ENCODE measurements at regions not wholly inside any gene's neighbourhood (a gene's known extent, or its start where the extent isn't known, plus 50 kb on each side); places are given as distances from the start of the nearest gene placed in this dataset.

DNA sequence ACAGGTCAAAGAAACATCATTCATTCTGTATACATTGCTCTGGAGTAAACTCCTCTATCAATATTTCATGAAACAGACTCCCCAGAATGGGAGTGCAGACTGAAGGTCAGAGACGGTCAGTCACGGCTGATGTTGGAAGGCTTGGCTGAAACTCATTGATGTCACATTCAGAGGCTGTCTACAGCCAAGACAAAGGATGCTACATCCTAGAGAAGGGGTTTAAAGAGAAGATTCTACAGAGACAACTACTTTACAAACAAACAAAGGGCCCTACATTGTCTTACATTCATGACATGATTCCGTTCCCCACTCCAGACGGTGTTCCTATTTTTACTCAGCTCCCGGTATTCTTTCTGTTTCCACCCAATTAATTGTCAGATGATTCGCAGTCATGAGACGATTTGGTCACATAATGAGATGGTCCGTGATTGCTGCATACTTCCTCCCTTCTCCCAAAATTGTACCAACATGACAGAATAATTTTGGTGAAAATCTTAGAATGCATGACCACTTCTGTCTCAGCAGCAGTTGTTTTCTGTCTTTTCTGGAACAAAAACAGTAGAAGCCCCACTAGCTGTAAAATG is 73.8 kb upstream of the VAV3 start:
- POLR2A ChIA-PET (ENCODE audit: partially characterized antibody), result no interaction called here

More for the DNA sequence above, 73.8 kb upstream of the VAV3 start:
- no peak overlapping the region for H2AK5ac ChIP-seq (ENCODE audit: low read depth, low read length)
- H3K79me1 ChIP-seq (ENCODE audit: low read depth, low read length), result no peaks in the 10 kb centered on the region
- no peaks in the 10 kb centered on the region for H3K9me3 ChIP-seq (ENCODE audit: insufficient read depth in 2 of 2, low read depth in 1 of 2, low read length in 1 of 2)
- H3K56ac ChIP-seq (replicated peaks; ENCODE audit: insufficient read length, low read depth, low read length), result no peak overlapping the region
- no peaks in the 10 kb centered on the region; the same call in 1 of the 2 replicates for H3K23me2 ChIP-seq (ENCODE audit: low read depth, low read length)
- H2BK5ac ChIP-seq (ENCODE audit: low read depth, low read length), result no peak overlapping the region
- FAIRE-seq (no peak), DNase-seq (ENCODE audit: low read depth in 1 of 2, low spot score in 2 of 2) (no peak)
- no peak for TF ChIP-seq MAX (IDR thresholded peaks at IDR 0.05)
- no peak overlapping the region for H3K9ac ChIP-seq (replicated peaks in 1 of 4; ENCODE audit: extremely low read depth in 1 of 4, low read depth in 3 of 4, low read length in 3 of 4)
- H4K8ac ChIP-seq (ENCODE audit: extremely low read depth, insufficient read depth, low read length), result no peak overlapping the region
- no peak overlapping the region for H3K14ac ChIP-seq (ENCODE audit: insufficient read length)
- H2AFZ ChIP-seq (ENCODE audit: low read length), result no peak overlapping the region
- no peak overlapping the region for H3K4me2 ChIP-seq (ENCODE audit: insufficient read depth in 1 of 2, low read depth in 2 of 2, low read length in 2 of 2)
- H3K4ac ChIP-seq (replicated peaks; ENCODE audit: insufficient read length, low read depth, low read length), result no peak overlapping the region
- no peaks in the 10 kb centered on the region for H3K36me3 ChIP-seq (ENCODE audit: control insufficient read depth in 2 of 4, insufficient read depth in 4 of 4, low read length in 3 of 4)
- no peak overlapping the region for H3K27ac ChIP-seq (ENCODE audit: low read depth, low read length)
- 92% methylated on average over 8 of the region's 8 CpGs; no CpG with 5 or more reads in 1 of the 2 experiments for WGBS, 2 experiments (ENCODE audit: extremely low coverage in 1 of 2, insufficient coverage in 1 of 2, insufficient read length in 1 of 2, insufficient replicate concordance in 2 of 2, low coverage in 1 of 2, low lambda C conversion rate in 2 of 2, missing lambda C conversion rate in 1 of 2)
- H4K91ac ChIP-seq (replicated peaks; ENCODE audit: insufficient read length, low read length), result no peak overlapping the region
- H4K20me1 ChIP-seq (replicated peaks in 1 of 2; ENCODE audit: control insufficient read depth in 1 of 2, insufficient read depth in 2 of 2, low read length in 2 of 2), result no peaks in the 10 kb centered on the region
- H2BK120ac ChIP-seq (replicated peaks; ENCODE audit: low read depth, low read length), result no peak overlapping the region
- no peak overlapping the region for H3K23ac ChIP-seq (ENCODE audit: insufficient read length)
- no peak overlapping the region for H3K18ac ChIP-seq (ENCODE audit: extremely low read depth, low read length)
- H2BK12ac ChIP-seq (ENCODE audit: low read depth, low read length), result no peak overlapping the region
- H3K4me1 ChIP-seq (replicated peaks in 1 of 4; ENCODE audit: control insufficient read depth in 3 of 4, insufficient read depth in 4 of 4, low read length in 3 of 4), result peaks cover 0 to 4% (median 2%) of the 10 kb centered on the region in 4 experiments; a peak in 2 of 7 replicates
- H3K79me2 ChIP-seq (ENCODE audit: control insufficient read depth in 1 of 2, insufficient read depth in 2 of 2, low read length in 2 of 2), result no peaks in the 10 kb centered on the region
- H3K27me3 ChIP-seq (replicated peaks in 1 of 4; ENCODE audit: control insufficient read depth in 3 of 4, extremely low read depth in 1 of 4, insufficient read depth in 3 of 4, low read length in 3 of 4), result no peaks in the 10 kb centered on the region
- no peak overlapping the region for H2BK20ac ChIP-seq (ENCODE audit: low read length)
- no peak overlapping the region for H4K5ac ChIP-seq (ENCODE audit: insufficient read length, low read depth, low read length)
- no peak overlapping the region for H2BK15ac ChIP-seq (ENCODE audit: low read length)
- H3K4me3 ChIP-seq (ENCODE audit: extremely low read depth in 1 of 4, insufficient read depth in 2 of 4, low read depth in 3 of 4, low read length in 4 of 4), result no peak overlapping the region
- CTCF ChIA-PET (ENCODE audit: partially characterized antibody), result interaction anchor here (1.0 to 5.8 kb wide), 2 partner anchors 12 to 16 kb away, joined by 3 to 29 read pairs; no protein-coding TSS in a partner anchor
